ENCODE measurements at regions not wholly inside any gene's neighbourhood (a gene's known extent, or its start where the extent isn't known, plus 50 kb on each side); places are given as distances from the start of the nearest gene placed in this dataset.

DNA sequence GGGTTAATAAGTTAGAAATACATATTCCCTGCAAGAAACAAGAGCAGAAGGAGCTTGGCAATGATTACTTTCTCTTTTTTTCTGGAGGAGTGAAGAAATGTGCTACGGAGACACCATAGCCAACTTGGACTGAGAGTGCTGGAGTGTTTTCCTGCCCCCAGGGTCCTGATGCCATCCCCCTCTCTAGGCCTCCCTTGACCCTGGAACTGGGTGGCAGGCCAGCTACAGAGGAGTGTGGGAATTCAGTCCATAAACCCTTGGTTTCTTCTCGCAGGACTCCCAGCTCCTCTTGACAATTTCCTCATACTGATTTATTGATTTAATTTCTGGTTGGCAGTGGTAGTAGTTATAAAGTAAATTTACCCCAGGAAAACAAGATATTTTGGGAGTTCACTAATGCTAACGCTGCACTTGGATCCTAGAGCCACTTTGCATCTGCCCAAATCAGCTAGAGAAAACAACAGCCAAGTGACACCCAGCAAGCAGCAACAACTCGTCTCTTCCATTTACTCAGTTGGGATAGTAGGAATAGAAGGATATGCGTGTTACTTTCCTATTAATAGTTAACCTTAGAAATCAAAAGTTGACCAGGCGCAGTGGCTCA lies 76.4 kb upstream of the CELF2 start:
- intact Hi-C loops (cut with micrococcal nuclease): no loop called here

More for the DNA sequence above, 76.4 kb upstream of the CELF2 start:
- ATAC-seq (ENCODE audit: low read depth) (no peak), DNase-seq (no peak)
- H3K56ac ChIP-seq (ENCODE audit: extremely low read depth, insufficient read depth, low read length): no peak overlapping the region
- H3K23ac ChIP-seq (ENCODE audit: low read depth, low read length): no peak overlapping the region
- H3K79me1 ChIP-seq (ENCODE audit: low read depth in 1 of 2, low read length in 2 of 2): no peaks in the 10 kb centered on the region
- H2AFZ ChIP-seq (replicated peaks; ENCODE audit: low read length, poor library complexity): no peak overlapping the region
- no peak overlapping the region for H2BK15ac ChIP-seq (ENCODE audit: low read depth, low read length)
- in situ Hi-C loops (cut with MboI; ENCODE audit: low sequenced_read_pairs) (no loop called here), dilution Hi-C loops (cut with HindIII; ENCODE audit: low sequenced_read_pairs, unreplicated experiment) (no loop called here)
- H3K27me3 ChIP-seq (ENCODE audit: control insufficient read depth, insufficient read depth, low read length): peaks cover 2% of the 10 kb centered on the region; the same call in 1 of the 2 replicates
- H3K4me2 ChIP-seq (ENCODE audit: low read depth, low read length): no peak overlapping the region
- ChIA-PET CTCF (interaction anchor here (0.8 kb wide), 1 partner anchor 9 kb away, joined by 3 read pairs; no protein-coding TSS in a partner anchor), POLR2A (ENCODE audit: unreplicated experiment) (no interaction called here)
- H3K9me1 ChIP-seq (ENCODE audit: insufficient read depth, low read length): no peaks in the 10 kb centered on the region
- no peak overlapping the region for H2BK5ac ChIP-seq (ENCODE audit: low read depth, low read length, poor library complexity, severe bottlenecking)
- WGBS, 2 experiments (ENCODE audit: extremely low coverage in 2 of 2, insufficient read length in 1 of 2): no CpG with 5 or more reads among the region's 6 CpGs
- H4K5ac ChIP-seq (ENCODE audit: low read depth, low read length): no peak overlapping the region
- no peak overlapping the region for H3K14ac ChIP-seq (replicated peaks; ENCODE audit: low read depth, low read length)
- H4K91ac ChIP-seq (ENCODE audit: insufficient read depth, low read depth, low read length): no peak overlapping the region
- no peak overlapping the region for H3K4me3 ChIP-seq (ENCODE audit: insufficient read depth, low read depth, low read length)
- H3K9me3 ChIP-seq (ENCODE audit: control insufficient read depth, insufficient read depth, low read length): peaks cover 12% of the 10 kb centered on the region
- H2AK5ac ChIP-seq (ENCODE audit: low read depth, low read length): no peak overlapping the region
- no peak overlapping the region for H3K18ac ChIP-seq (ENCODE audit: low read depth, low read length)
- H2BK120ac ChIP-seq (ENCODE audit: low read depth, low read length): no peak overlapping the region
- no TSS peak for BruUV-seq (replicated peaks)
- H3K27ac ChIP-seq (ENCODE audit: insufficient read depth, low read length): no peak overlapping the region
- H3K36me3 ChIP-seq (ENCODE audit: control insufficient read depth, insufficient read depth, low read length): no peaks in the 10 kb centered on the region
- no peak overlapping the region for H2AK9ac ChIP-seq (replicated peaks; ENCODE audit: low read depth, low read length, poor library complexity)
- no peak overlapping the region for H3K4ac ChIP-seq (ENCODE audit: low read depth, low read length)
- H4K8ac ChIP-seq (ENCODE audit: low read depth in 2 of 2, low read length in 2 of 2): no peak overlapping the region
- H3K4me1 ChIP-seq (ENCODE audit: control insufficient read depth, insufficient read depth, low read length): no peaks in the 10 kb centered on the region
- H3K9ac ChIP-seq (ENCODE audit: low read depth, low read length): no peak overlapping the region
- TF ChIP-seq, protein P1, sequence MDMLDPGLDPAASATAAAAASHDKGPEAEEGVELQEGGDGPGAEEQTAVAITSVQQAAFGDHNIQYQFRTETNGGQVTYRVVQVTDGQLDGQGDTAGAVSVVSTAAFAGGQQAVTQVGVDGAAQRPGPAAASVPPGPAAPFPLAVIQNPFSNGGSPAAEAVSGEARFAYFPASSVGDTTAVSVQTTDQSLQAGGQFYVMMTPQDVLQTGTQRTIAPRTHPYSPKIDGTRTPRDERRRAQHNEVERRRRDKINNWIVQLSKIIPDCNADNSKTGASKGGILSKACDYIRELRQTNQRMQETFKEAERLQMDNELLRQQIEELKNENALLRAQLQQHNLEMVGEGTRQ (IDR thresholded peaks at IDR 0.05; ENCODE audit: low read depth, low read length): no peak
- TF ChIP-seq, protein P2, sequence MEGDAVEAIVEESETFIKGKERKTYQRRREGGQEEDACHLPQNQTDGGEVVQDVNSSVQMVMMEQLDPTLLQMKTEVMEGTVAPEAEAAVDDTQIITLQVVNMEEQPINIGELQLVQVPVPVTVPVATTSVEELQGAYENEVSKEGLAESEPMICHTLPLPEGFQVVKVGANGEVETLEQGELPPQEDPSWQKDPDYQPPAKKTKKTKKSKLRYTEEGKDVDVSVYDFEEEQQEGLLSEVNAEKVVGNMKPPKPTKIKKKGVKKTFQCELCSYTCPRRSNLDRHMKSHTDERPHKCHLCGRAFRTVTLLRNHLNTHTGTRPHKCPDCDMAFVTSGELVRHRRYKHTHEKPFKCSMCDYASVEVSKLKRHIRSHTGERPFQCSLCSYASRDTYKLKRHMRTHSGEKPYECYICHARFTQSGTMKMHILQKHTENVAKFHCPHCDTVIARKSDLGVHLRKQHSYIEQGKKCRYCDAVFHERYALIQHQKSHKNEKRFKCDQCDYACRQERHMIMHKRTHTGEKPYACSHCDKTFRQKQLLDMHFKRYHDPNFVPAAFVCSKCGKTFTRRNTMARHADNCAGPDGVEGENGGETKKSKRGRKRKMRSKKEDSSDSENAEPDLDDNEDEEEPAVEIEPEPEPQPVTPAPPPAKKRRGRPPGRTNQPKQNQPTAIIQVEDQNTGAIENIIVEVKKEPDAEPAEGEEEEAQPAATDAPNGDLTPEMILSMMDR (conservative IDR thresholded peaks at IDR 0.05; ENCODE audit: low read depth, low read length): no peak
- TF ChIP-seq POLR2A (IDR thresholded peaks at IDR 0.05; ENCODE audit: low read depth, low read length) (no peak), RAD21 (IDR thresholded peaks at IDR 0.05; ENCODE audit: low read length) (no peak), SMC3 (IDR thresholded peaks at IDR 0.05; ENCODE audit: low read depth, low read length) (no peak), RCOR1 (IDR thresholded peaks at IDR 0.05; ENCODE audit: insufficient replicate concordance, low read length) (no peak), NFE2L2 (IDR thresholded peaks at IDR 0.05; ENCODE audit: low read depth, low read length) (no peak), MAZ (IDR thresholded peaks at IDR 0.05; ENCODE audit: borderline replicate concordance, low read depth, low read length) (no peak), FOS (IDR thresholded peaks at IDR 0.05; ENCODE audit: low read depth, low read length) (no peak), CEBPB (IDR thresholded peaks at IDR 0.05; ENCODE audit: low read depth, low read length) (no peak), MAFK (IDR thresholded peaks at IDR 0.05; ENCODE audit: low read depth, low read length) (no peak), MXI1 (IDR thresholded peaks at IDR 0.05; ENCODE audit: borderline replicate concordance, low read depth, low read length) (no peak), RFX5 (IDR thresholded peaks at IDR 0.05; ENCODE audit: low read depth, low read length) (no peak), BHLHE40 (IDR thresholded peaks at IDR 0.05; ENCODE audit: low read depth, low read length) (no peak), CHD1 (IDR thresholded peaks at IDR 0.05; ENCODE audit: low read depth, low read length) (no peak)
- TF ChIP-seq, protein P3, sequence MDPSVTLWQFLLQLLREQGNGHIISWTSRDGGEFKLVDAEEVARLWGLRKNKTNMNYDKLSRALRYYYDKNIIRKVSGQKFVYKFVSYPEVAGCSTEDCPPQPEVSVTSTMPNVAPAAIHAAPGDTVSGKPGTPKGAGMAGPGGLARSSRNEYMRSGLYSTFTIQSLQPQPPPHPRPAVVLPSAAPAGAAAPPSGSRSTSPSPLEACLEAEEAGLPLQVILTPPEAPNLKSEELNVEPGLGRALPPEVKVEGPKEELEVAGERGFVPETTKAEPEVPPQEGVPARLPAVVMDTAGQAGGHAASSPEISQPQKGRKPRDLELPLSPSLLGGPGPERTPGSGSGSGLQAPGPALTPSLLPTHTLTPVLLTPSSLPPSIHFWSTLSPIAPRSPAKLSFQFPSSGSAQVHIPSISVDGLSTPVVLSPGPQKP (IDR thresholded peaks at IDR 0.05; ENCODE audit: borderline replicate concordance, low read depth, low read length): no peak
- H4K20me1 ChIP-seq (ENCODE audit: insufficient read depth, low read length): no peaks in the 10 kb centered on the region
- H2BK20ac ChIP-seq (ENCODE audit: low read depth, low read length): no peak overlapping the region

All from IMR-90 (cell line).